ENCODE measurements at regions not wholly inside any gene's neighbourhood (a gene's known extent, or its start where the extent isn't known, plus 50 kb on each side); places are given as distances from the start of the nearest gene placed in this dataset.

DNA sequence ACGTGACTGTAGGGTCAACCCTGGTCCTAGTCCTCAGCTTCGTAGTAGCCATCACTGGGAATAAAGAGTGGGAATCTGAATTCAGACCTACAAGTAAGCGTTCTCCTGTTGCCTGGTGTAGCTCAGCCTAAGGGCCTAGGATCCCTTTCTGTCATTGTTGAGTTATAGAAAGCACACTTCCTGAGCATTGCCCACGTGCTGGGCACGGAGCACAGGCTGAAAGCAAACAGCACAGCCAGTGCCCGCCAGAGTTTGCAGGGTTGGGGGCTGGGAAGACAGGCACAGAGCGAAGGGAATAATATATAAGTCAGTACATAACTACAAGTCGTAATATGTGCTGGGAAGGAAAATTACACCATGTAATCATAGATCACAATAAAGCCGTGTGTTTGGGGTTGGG is 166.3 kb downstream of the TBXT start:
- WGBS, 2 donors = 61% methylated on average over 9 of the region's 9 CpGs
- no peak overlapping the region for H3K27ac ChIP-seq (ENCODE audit: low read depth in 1 of 2, low read length in 1 of 2)
- ATAC-seq (ENCODE audit: insufficient read depth, low FRiP score) = no peak
- TF ChIP-seq, protein P1, sequence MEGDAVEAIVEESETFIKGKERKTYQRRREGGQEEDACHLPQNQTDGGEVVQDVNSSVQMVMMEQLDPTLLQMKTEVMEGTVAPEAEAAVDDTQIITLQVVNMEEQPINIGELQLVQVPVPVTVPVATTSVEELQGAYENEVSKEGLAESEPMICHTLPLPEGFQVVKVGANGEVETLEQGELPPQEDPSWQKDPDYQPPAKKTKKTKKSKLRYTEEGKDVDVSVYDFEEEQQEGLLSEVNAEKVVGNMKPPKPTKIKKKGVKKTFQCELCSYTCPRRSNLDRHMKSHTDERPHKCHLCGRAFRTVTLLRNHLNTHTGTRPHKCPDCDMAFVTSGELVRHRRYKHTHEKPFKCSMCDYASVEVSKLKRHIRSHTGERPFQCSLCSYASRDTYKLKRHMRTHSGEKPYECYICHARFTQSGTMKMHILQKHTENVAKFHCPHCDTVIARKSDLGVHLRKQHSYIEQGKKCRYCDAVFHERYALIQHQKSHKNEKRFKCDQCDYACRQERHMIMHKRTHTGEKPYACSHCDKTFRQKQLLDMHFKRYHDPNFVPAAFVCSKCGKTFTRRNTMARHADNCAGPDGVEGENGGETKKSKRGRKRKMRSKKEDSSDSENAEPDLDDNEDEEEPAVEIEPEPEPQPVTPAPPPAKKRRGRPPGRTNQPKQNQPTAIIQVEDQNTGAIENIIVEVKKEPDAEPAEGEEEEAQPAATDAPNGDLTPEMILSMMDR (IDR thresholded peaks at IDR 0.05; ENCODE audit: control extremely low read depth, extremely low read depth) = no peak
- peaks cover 0 to 3% (median 0%) of the 10 kb centered on the region in 4 donors for H3K9me3 ChIP-seq (ENCODE audit: control insufficient read depth in 4 of 4, insufficient read depth in 3 of 4, low read length in 3 of 4)
- peaks cover 0 to 3% (median 1%) of the 10 kb centered on the region in 3 donors for H3K27me3 ChIP-seq (ENCODE audit: control insufficient read depth in 3 of 3, insufficient read depth in 3 of 3, low read length in 2 of 3)
- H3K36me3 ChIP-seq (ENCODE audit: control insufficient read depth in 4 of 4, insufficient read depth in 4 of 4, low read length in 4 of 4) = no peaks in the 10 kb centered on the region
- H3K4me3 ChIP-seq = no peak overlapping the region
- peaks cover 0 to 9% (median 2%) of the 10 kb centered on the region in 5 donors for H3K4me1 ChIP-seq (ENCODE audit: control insufficient read depth in 5 of 5, insufficient read depth in 5 of 5, low read length in 5 of 5)
- no peak for DNase-seq
- H3K9ac ChIP-seq (ENCODE audit: insufficient read depth in 1 of 2, low read length in 2 of 2) = no peak overlapping the region

- DNase-seq = no peak
- WGBS, 2 donors = 89% methylated on average over 8 of the region's 8 CpGs
These were observed 168.4 kb downstream of the TBXT start for GRCh38 chr6:165999279-165999678.

GRCh38 chr6:165998072-165998471 is 169.6 kb downstream of the TBXT start:
- ATAC-seq (ENCODE audit: insufficient read depth, low FRiP score) (no peak), DNase-seq (no peak)
- Histone ChIP-seq H3K36me3 (ENCODE audit: control insufficient read depth in 4 of 4, insufficient read depth in 4 of 4, low read length in 4 of 4) (no peaks in the 10 kb centered on the region), H3K9ac (ENCODE audit: insufficient read depth in 1 of 2, low read length in 2 of 2) (no peak overlapping the region), H3K4me3 (no peak overlapping the region), H3K4me1 (ENCODE audit: control insufficient read depth in 5 of 5, insufficient read depth in 5 of 5, low read length in 5 of 5) (no peaks in the 10 kb centered on the region), H3K27ac (ENCODE audit: low read depth in 1 of 2, low read length in 1 of 2) (no peak overlapping the region), H3K27me3 (ENCODE audit: control insufficient read depth in 3 of 3, insufficient read depth in 3 of 3, low read length in 2 of 3) (peaks cover 0 to 9% (median 0%) of the 10 kb centered on the region in 3 donors), H3K9me3 (ENCODE audit: control insufficient read depth in 4 of 4, insufficient read depth in 3 of 4, low read length in 3 of 4) (no peaks in the 10 kb centered on the region)
- TF ChIP-seq, protein P1 (IDR thresholded peaks at IDR 0.05; ENCODE audit: control extremely low read depth, extremely low read depth) = no peak
- 66 to 77% methylated on average over 3 of the region's 3 CpGs for WGBS, 2 donors

More at GRCh38 chr6:165999279-165999678, 168.4 kb downstream of the TBXT start:
- Histone ChIP-seq H3K27me3 (ENCODE audit: control insufficient read depth in 3 of 3, insufficient read depth in 3 of 3, low read length in 2 of 3) (peaks cover 0 to 7% (median 0%) of the 10 kb centered on the region in 3 donors), H3K9ac (ENCODE audit: insufficient read depth in 1 of 2, low read length in 2 of 2) (no peak overlapping the region), H3K9me3 (ENCODE audit: control insufficient read depth in 4 of 4, insufficient read depth in 3 of 4, low read length in 3 of 4) (no peaks in the 10 kb centered on the region), H3K36me3 (ENCODE audit: control insufficient read depth in 4 of 4, insufficient read depth in 4 of 4, low read length in 4 of 4) (no peaks in the 10 kb centered on the region), H3K27ac (ENCODE audit: low read depth in 1 of 2, low read length in 1 of 2) (no peak overlapping the region), H3K4me1 (ENCODE audit: control insufficient read depth in 5 of 5, insufficient read depth in 5 of 5, low read length in 5 of 5) (no peaks in the 10 kb centered on the region), H3K4me3 (no peak overlapping the region)
- no peak for ATAC-seq (ENCODE audit: insufficient read depth, low FRiP score)
- TF ChIP-seq, protein P1 (IDR thresholded peaks at IDR 0.05; ENCODE audit: control extremely low read depth, extremely low read depth) = no peak

- Histone ChIP-seq H3K9me3 (ENCODE audit: control insufficient read depth in 4 of 4, insufficient read depth in 3 of 4, low read length in 3 of 4) (peaks cover 0 to 6% (median 0%) of the 10 kb centered on the region in 4 donors), H3K36me3 (ENCODE audit: control insufficient read depth in 4 of 4, insufficient read depth in 4 of 4, low read length in 4 of 4) (no peaks in the 10 kb centered on the region), H3K9ac (ENCODE audit: insufficient read depth in 1 of 2, low read length in 2 of 2) (no peak overlapping the region), H3K4me3 (no peak overlapping the region), H3K27ac (ENCODE audit: low read depth in 1 of 2, low read length in 1 of 2) (no peak overlapping the region), H3K4me1 (ENCODE audit: control insufficient read depth in 5 of 5, insufficient read depth in 5 of 5, low read length in 5 of 5) (peaks cover 0 to 16% (median 4%) of the 10 kb centered on the region in 5 donors), H3K27me3 (ENCODE audit: control insufficient read depth in 3 of 3, insufficient read depth in 3 of 3, low read length in 2 of 3) (peaks cover 12 to 57% (median 39%) of the 10 kb centered on the region in 3 donors)
- 82 to 85% methylated on average over 14 of the region's 14 CpGs for WGBS, 2 donors
- ATAC-seq (ENCODE audit: insufficient read depth, low FRiP score) = no peak
- no peak for DNase-seq
- TF ChIP-seq, protein P1 (IDR thresholded peaks at IDR 0.05; ENCODE audit: control extremely low read depth, extremely low read depth) = no peak
These were observed 176.3 kb downstream of the TBXT start for GRCh38 chr6:165991341-165991740.
